Left renal cortex interstitium (tissue), 4 donors: ENCODE measurements at regions not wholly inside any gene's neighbourhood (a gene's known extent, or its start where the extent isn't known, plus 50 kb on each side); places are given as distances from the start of the nearest gene placed in this dataset.

Source experiments
- DNase-seq, 4 donors: peaks; one replicate each; pipeline ENCODE4 v3.0.0-alpha.2; 2013; ENCODE audit warnings: low read depth in 4 of 4, low spot score in 2 of 4, missing footprints in 1 of 4

GRCh38 chr19:31908080-31908479, 437.3 kb upstream of the ZNF507 start:
- no peak for DNase-seq

DNA sequence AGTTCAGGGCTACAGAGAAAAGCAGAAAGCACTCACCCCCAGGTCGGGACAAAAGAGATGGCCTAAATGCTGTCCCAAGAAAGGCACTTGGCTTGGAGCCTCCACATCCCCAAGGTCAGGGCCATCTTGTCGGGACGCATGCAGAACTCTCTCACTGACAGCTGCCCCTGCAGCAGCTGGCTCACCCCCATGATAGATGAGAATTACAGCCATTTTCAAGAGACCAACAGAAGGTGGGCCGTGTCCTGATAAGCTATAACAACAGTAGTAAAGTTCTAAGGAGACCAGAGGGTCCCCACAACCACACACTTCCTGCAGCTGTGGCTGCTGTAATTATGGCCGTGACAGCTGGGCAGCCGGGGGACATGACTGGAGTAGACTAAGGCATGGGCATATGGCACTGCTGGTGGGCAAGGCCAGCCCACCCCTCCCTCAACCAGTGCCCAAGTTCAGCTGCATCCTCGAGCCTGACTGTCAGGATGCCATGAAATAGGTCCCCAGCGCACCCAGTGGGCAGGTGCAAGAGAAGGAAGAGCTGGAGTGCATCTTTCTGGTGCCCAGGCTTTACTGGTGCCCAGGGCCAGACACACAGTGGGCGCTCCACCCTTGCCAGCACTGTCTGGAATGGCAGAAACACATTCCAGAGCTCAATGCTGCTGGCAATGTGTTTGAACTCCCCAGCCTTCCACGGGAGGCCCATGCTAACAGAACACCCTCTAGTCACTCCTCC, 436.7 kb upstream of the ZNF507 start:
- DNase-seq = no peak

DNA sequence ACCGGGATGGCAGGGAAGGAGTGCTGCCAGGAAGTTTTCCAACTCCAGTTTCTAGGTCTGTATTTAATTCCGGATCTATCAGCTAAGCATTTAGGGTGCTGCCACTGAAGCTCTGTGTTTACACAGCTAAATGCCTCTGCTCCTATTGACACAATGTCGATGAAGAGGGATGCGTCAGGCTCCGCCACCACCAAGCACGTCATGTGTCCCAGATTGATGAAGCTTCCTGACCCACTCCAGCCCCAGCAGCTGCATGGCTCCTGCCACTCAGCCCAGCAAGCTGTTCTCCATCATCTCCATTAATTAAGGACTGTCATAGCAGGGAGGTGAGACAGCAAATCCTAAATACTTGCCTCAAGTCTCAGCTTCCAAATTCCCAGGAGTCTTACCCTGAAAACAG, 435.2 kb upstream of the ZNF507 start:
- no peak for DNase-seq

- no peak for DNase-seq
Observed at GRCh38 chr19:31911577-31911976, 433.8 kb upstream of the ZNF507 start.

- no peak for DNase-seq
Observed at GRCh38 chr19:31913103-31913661, 432.2 kb upstream of the ZNF507 start.

DNA sequence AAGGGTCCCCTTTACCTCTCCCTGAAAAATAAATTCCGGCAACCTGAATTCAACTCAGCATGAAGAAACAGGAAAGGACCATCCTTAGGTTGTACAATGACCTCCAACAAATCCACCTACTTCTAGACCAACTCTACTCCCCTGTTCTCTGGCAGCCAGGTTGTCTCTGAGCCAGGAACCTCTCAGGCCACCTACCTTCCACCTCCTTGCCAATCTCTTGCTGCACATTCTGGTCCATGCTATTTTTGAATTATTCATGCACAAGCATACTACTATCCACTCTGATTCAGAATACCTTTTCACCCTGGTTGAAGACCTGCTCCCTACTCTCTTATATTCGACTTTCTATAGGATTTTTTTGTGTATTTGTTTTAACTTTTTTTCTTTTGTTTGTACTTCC, 415.0 kb upstream of the ZNF507 start:
- DNase-seq = no peak

- no peak for DNase-seq
Observed at GRCh38 chr19:31937983-31938382, 407.4 kb upstream of the ZNF507 start.

GRCh38 chr19:31938675-31939074, 406.7 kb upstream of the ZNF507 start:
- no peak for DNase-seq

- DNase-seq = no peak
Observed at GRCh38 chr19:31940396-31940795, 405.0 kb upstream of the ZNF507 start.

DNA sequence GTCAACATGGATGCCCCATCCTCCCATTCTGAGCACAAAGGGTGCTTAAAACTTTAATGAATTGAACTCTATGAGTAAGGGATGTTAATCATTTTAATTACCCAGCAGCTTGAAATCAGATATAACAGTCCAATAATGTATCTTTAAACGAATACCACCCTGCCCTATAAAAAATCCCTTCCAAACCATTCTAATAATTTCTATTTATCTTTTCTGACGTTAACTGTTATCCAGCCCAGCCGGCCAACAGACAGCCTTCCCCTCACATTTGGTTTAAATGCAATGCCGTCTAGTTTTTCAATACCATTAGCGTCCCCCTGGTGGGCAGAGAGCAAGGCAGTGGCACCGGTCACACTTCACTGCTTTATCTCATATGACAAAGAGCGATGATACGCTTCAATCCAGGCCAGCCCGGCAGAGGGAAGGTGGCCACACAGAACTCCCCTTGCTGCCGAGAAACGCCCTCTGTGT, 402.2 kb upstream of the ZNF507 start:
- peak; percentile 51 to 69 (median 62) for DNase-seq

DNA sequence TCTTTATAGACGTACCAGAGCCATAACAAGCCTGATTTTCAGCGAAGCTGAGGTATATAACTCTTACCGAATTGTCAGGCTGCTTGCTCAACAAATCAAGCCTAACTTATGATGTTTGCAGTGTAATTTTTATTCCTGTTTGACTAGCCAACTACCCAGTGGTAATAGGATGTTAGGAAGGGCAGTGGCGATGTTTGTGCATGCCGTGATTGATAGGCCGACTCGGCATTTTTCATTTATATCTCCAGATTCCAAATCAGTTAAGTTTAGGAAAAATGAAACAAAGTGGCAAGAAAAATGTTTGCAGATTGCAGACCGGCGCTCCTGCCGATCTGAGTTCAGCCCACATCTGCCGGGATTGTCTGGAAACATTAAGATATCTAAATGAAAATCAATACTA, 401.6 kb upstream of the ZNF507 start:
- no peak for DNase-seq

DNA sequence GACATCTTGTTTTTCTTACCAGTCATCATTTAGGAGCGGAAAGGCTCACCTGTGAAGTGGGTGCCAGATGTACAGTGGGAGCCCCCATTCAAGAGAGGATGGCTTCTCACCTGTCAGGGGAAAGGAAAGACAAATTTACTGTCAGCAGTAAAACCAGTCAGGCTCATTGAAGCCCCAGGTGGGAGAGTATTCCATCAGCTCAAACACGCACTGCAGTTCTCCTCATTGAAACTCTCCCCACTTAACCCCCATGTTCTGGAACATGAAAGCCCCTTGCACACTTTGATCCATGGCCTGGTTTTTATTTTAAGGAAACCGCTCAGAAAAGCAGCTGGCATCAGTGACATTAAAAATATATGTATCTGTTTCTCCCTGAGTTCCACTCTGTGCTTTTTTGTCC, 401.1 kb upstream of the ZNF507 start:
- no peak for DNase-seq

DNA sequence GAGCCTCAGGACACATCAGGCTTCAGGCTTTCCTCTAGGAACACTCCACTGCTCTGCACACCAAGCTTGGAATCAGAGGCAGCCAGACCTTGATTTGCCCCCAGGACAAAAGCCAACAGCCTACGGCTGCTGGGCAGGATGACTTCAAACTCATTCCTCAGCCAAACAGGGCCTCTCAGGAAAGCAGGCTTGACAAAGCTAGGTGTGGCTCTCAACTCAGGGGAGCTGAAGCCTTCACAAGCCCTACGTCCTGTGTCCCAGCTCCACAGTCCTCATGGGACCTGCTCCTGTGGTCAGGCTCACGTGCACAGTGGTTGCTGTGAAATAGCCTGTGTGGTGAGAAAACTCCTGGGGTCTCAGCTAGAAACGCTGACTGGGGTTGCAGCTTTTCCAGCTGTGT, 398.9 kb upstream of the ZNF507 start:
- no peak for DNase-seq

DNA sequence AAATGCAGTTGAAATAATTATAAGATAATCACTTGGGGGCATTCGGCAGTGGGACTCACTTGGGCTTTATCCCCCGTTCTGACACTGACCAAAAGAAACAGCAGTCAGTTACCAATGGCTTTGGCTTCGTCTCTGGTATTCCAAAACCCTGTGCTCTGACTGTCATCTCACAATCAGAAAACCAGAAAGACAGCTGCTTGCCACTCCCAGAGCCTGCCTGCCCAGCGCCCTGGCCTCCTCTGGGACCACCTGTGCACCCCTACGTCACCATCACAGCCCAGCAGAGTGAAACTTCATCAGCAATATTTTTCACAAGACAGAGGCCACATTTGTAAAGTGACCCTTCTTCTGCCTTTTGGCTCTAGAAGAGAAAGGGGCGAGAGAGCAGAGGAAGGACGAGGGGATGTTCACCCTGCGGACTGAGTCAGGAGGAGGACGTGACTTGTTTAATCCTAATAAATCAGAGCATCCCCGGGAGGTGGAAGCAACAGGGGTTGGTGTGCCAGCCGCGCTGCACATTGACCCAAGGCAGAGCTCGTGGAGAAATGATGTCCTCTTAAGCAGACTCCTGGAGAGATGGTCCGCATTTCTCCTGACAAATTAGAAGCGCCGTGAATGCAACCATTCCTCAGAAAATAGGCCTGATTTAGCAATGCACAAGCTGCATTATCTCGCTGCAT, 397.8 kb upstream of the ZNF507 start:
- DNase-seq = no peak

GRCh38 chr19:31952693-31953092, 392.7 kb upstream of the ZNF507 start:
- DNase-seq = no peak

- no peak for DNase-seq
Observed at GRCh38 chr19:31955061-31955460, 390.3 kb upstream of the ZNF507 start.

GRCh38 chr19:31955884-31956283, 389.5 kb upstream of the ZNF507 start:
- no peak for DNase-seq

- no peak for DNase-seq
Observed at GRCh38 chr19:31956771-31957392, 388.5 kb upstream of the ZNF507 start.

DNA sequence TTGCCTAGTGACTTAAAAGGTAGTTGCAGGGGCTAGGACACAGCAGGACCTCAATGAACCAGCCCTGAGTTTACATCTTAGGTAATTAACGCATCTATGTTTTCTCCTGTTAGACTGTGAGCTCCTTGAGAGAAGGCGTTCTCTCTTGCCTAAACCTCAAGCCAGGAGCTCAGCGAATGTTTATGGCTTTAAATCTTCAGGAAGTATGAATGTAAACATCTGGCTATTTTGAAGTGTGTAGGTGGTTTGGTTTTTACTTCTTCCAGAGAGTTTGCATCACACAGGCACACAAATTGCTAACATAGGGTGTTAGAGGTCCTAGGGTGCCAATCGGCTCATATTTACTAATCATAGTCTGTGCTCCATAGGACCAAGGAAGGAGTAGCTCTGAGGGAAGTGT, 387.7 kb upstream of the ZNF507 start:
- DNase-seq = no peak

GRCh38 chr19:31959527-31960018, 385.8 kb upstream of the ZNF507 start:
- no peak for DNase-seq

DNA sequence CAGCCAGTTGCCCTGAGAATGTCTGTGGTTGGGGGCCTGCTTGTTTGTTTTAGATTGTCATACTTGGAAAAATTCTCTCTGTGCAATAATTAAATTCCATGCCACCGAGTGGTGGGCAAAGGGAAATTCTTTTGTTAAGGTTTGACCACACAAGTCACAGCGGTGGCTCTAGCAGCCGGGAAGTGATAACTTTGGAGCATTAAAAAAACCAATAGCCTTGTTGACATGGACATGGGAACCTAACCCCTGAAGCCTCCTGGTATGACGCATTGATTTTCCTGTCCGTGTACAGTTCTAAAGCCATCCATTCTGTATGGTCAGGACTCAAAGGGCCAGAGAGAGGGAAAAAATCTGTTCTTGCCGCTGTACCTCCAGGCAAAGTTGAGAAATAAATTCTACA, 384.9 kb upstream of the ZNF507 start:
- DNase-seq = no peak
